Endodermal cell (in vitro differentiated cells): ENCODE measurements at regions not wholly inside any gene's neighbourhood (a gene's known extent, or its start where the extent isn't known, plus 50 kb on each side); places are given as distances from the start of the nearest gene placed in this dataset.

Experiments used
- DNase-seq: peaks from one replicate; pipeline ENCODE4 v3.0.0-alpha.2; 2017
- H3K27ac ChIP-seq: 2 replicates; pipeline ENCODE4 v1.5.1; 2013; ENCODE audit warnings: mild to moderate bottlenecking, low read depth, low read length, moderate library complexity
- H3K27me3 ChIP-seq: 2 replicates; pipeline ENCODE4 v1.6.1; 2013; ENCODE audit warnings: mild to moderate bottlenecking, low read length, moderate library complexity; ENCODE audit not compliant: insufficient read depth, control insufficient read depth, poor library complexity, severe bottlenecking
- H3K36me3 ChIP-seq: 2 replicates; pipeline ENCODE4 v1.7.0; 2013; ENCODE audit warnings: mild to moderate bottlenecking, low read length, moderate library complexity; ENCODE audit not compliant: control insufficient read depth, insufficient read depth
- H3K4me1 ChIP-seq: one replicate; pipeline ENCODE4 v1.7.0; 2013; ENCODE audit warnings: low read length; ENCODE audit not compliant: control insufficient read depth, insufficient read depth
- H3K4me3 ChIP-seq: 2 replicates; pipeline ENCODE4 v1.5.1; 2013; ENCODE audit warnings: mild to moderate bottlenecking, low read length, moderate library complexity
- H3K9ac ChIP-seq: 2 replicates; pipeline ENCODE4 v1.6.1; 2013; ENCODE audit warnings: mild to moderate bottlenecking, low read length, moderate library complexity; ENCODE audit not compliant: poor library complexity, severe bottlenecking; ENCODE audit errors: extremely low read depth
- H3K9me3 ChIP-seq: 2 replicates; pipeline ENCODE4 v1.6.1; 2013; ENCODE audit warnings: mild to moderate bottlenecking, low read length, moderate library complexity; ENCODE audit not compliant: control insufficient read depth
- H3K27ac Mint-ChIP-seq: 2 replicates; pipeline ENCODE4 v1.8.0; 2020; ENCODE audit warnings: mixed read lengths
- H3K27me3 Mint-ChIP-seq: 2 replicates; pipeline ENCODE4 v1.8.0; 2021; ENCODE audit warnings: mild to moderate bottlenecking, mixed read lengths; ENCODE audit not compliant: insufficient read depth
- H3K36me3 Mint-ChIP-seq: 2 replicates; pipeline ENCODE4 v1.8.0; 2020; ENCODE audit warnings: low read depth, mixed read lengths
- H3K4me1 Mint-ChIP-seq: 2 replicates; pipeline ENCODE4 v1.8.0; 2020; ENCODE audit warnings: mixed read lengths
- H3K4me3 Mint-ChIP-seq: 2 replicates; pipeline ENCODE4 v1.8.0; 2020; ENCODE audit warnings: mild to moderate bottlenecking, moderate library complexity, mixed read lengths
- H3K9me3 Mint-ChIP-seq: 2 replicates; pipeline ENCODE4 v1.8.0; 2020; ENCODE audit warnings: mild to moderate bottlenecking, mixed read lengths
- WGBS, 2 experiments: methylation state at CpG; one replicate each; pipeline versions ENCODE4 v1.1.5 to v1.1.7; 2013; ENCODE audit warnings: missing lambda C conversion rate in 2 of 2, mixed read lengths in 1 of 2; ENCODE audit not compliant: insufficient coverage in 1 of 2, insufficient read length in 1 of 2; 5-methylcytosine and 5-hydroxymethylcytosine counted together
- TF ChIP-seq, protein P1 (sequence below): fragments of 200-600 bp; sonication (generic); conservative IDR thresholded peaks from 2 replicates; pipeline ENCODE4 v1.5.0; 2021; ENCODE audit warnings: antibody characterized with exemption, mild to moderate bottlenecking

DNA sequence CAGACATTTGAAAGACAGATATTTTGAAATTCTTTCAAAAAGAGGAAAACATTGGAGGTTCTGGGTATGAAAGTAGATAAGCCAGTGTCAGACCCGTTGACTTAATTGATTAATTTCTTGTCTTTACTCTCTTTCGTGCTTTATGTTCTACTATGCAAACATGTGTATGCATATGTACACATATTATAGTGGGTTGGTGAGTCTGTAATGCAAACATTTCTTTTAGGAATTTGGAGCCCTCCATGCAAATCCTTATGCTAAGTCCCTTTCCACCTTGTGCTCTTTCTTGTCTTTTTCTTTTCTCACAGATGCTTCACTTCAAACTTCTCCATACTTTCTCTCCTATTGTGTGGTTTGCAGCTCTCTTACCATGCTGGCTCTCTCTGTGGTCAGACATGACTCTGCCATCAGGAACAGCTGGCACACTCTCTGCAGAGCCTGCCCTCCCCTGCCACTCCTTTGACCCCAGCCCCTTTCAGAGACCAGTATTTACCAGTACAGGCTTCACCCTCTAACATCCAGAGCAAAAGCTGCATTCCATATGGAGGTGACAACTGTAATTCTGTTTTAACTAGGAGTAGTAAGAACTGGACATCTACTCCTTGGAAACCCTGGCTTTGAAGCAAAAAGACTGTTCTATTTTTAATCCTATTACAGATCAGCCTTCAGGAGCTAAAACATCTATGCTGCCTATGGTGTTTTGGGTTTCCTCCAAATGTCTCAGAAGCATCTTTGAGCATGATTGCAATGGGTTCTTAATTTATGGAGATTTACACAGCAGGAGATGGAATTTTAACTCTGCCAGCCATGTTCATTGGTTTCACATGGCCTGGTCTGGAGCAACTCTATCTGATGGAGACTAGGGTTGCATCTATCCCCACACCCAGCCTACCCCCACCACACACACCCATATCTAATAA lies 386.9 kb upstream of the FAT3 start:
- Mint-ChIP-seq H3K27ac (no peak overlapping the region), H3K27me3 (no peaks in the 10 kb centered on the region), H3K36me3 (no peaks in the 10 kb centered on the region), H3K4me3 (no peak overlapping the region), H3K4me1 (peaks cover 4% of the 10 kb centered on the region), H3K9me3 (no peaks in the 10 kb centered on the region)
- Histone ChIP-seq H3K36me3 (no peaks in the 10 kb centered on the region), H3K9ac (no peak overlapping the region), H3K4me3 (no peak overlapping the region), H3K4me1 (no peaks in the 10 kb centered on the region), H3K27me3 (no peaks in the 10 kb centered on the region), H3K27ac (no peak overlapping the region), H3K9me3 (no peaks in the 10 kb centered on the region)
- TF ChIP-seq, protein P1, sequence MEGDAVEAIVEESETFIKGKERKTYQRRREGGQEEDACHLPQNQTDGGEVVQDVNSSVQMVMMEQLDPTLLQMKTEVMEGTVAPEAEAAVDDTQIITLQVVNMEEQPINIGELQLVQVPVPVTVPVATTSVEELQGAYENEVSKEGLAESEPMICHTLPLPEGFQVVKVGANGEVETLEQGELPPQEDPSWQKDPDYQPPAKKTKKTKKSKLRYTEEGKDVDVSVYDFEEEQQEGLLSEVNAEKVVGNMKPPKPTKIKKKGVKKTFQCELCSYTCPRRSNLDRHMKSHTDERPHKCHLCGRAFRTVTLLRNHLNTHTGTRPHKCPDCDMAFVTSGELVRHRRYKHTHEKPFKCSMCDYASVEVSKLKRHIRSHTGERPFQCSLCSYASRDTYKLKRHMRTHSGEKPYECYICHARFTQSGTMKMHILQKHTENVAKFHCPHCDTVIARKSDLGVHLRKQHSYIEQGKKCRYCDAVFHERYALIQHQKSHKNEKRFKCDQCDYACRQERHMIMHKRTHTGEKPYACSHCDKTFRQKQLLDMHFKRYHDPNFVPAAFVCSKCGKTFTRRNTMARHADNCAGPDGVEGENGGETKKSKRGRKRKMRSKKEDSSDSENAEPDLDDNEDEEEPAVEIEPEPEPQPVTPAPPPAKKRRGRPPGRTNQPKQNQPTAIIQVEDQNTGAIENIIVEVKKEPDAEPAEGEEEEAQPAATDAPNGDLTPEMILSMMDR, result no peak
- DNase-seq, result no peak
- 90% methylated on average over 1 of the region's 2 CpGs; no CpG with 5 or more reads in 1 of the 2 experiments for WGBS, 2 experiments

DNA sequence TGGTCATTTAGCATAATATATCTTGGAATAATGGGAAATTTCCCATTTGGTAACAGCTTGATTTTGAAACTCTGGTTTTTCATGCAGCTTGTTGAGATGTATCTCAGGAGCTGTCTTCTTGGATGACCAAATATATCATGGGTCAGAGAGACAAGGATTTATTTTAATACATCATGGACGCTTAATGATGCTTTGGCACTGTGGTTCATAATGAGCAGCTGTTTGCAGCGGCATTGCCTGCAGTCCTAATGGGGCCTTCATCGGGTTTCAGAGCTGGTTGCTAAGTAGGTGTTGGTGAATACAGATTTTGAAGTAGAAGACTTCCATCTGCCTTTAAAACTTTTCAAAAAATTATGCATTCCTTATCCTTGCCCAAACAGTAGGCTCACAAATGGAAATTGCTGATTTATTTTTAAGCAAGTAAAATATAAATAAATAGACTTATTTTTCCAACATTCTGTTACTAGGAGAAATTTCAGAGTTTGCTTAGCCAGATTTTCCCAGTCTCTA lies 389.5 kb upstream of the FAT3 start:
- peaks cover 4% of the 10 kb centered on the region for H3K4me1 Mint-ChIP-seq
- H3K9me3 ChIP-seq, result peaks cover 13% of the 10 kb centered on the region
- H3K27ac ChIP-seq, result no peak overlapping the region
- H3K4me3 Mint-ChIP-seq, result no peak overlapping the region
- no peaks in the 10 kb centered on the region for H3K27me3 ChIP-seq
- no peak for DNase-seq
- peaks cover 2% of the 10 kb centered on the region for H3K36me3 Mint-ChIP-seq
- no peak overlapping the region for H3K9ac ChIP-seq
- H3K27ac Mint-ChIP-seq, result no peak overlapping the region
- H3K4me1 ChIP-seq, result no peaks in the 10 kb centered on the region
- H3K36me3 ChIP-seq, result no peaks in the 10 kb centered on the region
- H3K9me3 Mint-ChIP-seq, result peaks cover 18% of the 10 kb centered on the region
- no peak overlapping the region for H3K4me3 ChIP-seq
- 85 to 89% methylated on average over 2 to 3 of the region's 3 CpGs for WGBS, 2 experiments
- no peaks in the 10 kb centered on the region for H3K27me3 Mint-ChIP-seq
- TF ChIP-seq, protein P1, result no peak

DNA sequence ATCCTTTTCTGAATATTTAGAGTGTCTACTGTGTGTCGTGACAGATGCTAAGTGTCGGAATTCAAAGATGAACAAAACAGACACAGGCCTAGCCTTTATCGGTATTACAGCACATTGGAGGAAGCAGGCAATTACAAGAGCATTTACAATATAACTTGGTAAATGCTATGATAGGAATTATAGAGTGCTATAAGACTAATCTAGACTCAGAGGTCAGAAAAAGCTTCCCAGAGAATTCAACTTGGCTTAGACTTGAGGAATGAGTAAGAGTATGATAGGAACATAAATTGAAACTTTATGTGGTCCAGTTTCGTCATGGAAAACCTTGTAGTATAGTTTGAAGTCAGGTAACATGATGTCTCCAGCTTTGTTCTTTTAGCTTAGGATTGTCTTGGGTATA lies 395.7 kb upstream of the FAT3 start:
- Histone ChIP-seq H3K27me3 (no peaks in the 10 kb centered on the region), H3K36me3 (no peaks in the 10 kb centered on the region), H3K4me3 (no peak overlapping the region), H3K27ac (no peak overlapping the region), H3K9me3 (peaks cover 16% of the 10 kb centered on the region), H3K4me1 (no peaks in the 10 kb centered on the region), H3K9ac (no peak overlapping the region)
- peaks cover 2% of the 10 kb centered on the region for H3K36me3 Mint-ChIP-seq
- H3K9me3 Mint-ChIP-seq, result peaks cover 24% of the 10 kb centered on the region
- no peak for DNase-seq
- H3K4me1 Mint-ChIP-seq, result no peaks in the 10 kb centered on the region
- no peaks in the 10 kb centered on the region for H3K27me3 Mint-ChIP-seq
- H3K27ac Mint-ChIP-seq, result no peak overlapping the region
- no peak overlapping the region for H3K4me3 Mint-ChIP-seq
- WGBS, 2 experiments, result 93% methylated on average over 4 of the region's 4 CpGs
- TF ChIP-seq, protein P1, result no peak
